ENCODE measurements at regions not wholly inside any gene's neighbourhood (a gene's known extent, or its start where the extent isn't known, plus 50 kb on each side); places are given as distances from the start of the nearest gene placed in this dataset.

DNA sequence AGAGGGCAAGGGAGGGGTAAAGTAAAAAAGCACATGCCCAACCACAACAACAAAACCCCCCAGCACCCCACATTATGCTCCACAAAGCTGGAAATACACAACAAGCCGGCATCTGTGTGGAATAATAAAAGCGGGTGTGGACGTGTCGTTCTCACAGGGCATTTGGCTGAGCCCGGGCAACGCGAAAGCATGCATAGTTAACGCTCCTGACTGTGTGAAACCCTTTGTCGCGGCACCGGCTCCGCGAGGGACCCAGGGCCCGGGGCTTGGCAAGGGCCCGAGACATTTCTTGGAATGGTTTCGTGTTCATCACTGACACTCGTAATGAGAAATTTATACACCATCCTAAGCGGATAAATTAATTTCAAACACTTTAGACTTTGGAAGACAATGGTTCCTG, 165.6 kb downstream of the INHBB start:
- TF ChIP-seq POLR2AphosphoS5 (IDR thresholded peaks at IDR 0.05; ENCODE audit: low read depth, low read length) (no peak), TAF1 (IDR thresholded peaks at IDR 0.05; ENCODE audit: borderline replicate concordance, insufficient read depth, low read length) (no peak), FOXP2 (optimal IDR thresholded peaks at IDR 0.05; ENCODE audit: borderline replicate concordance, extremely low read depth, extremely low read length, insufficient read depth) (no peak)

All from PFSK-1 (cell line).